CD4-positive, CD25-positive, alpha-beta regulatory T cell (primary cell): ENCODE measurements at regions not wholly inside any gene's neighbourhood (a gene's known extent, or its start where the extent isn't known, plus 50 kb on each side); places are given as distances from the start of the nearest gene placed in this dataset.
A peak's percentile ranks its signal among the peaks of the same experiment; 100 is the strongest.

Experiments used
- ATAC-seq, 2 donors: fragments of 150-1000 bp; cut with Tn5 transposase; one replicate each; pipeline ENCODE4 v1.10.0; 2021; ENCODE audit warnings: low read depth in 2 of 2, moderate number of reproducible peaks in 2 of 2, moderate library complexity in 1 of 2
- DNase-seq, 3 donors: peaks; one replicate each; pipeline versions ENCODE4 v3.0.0 to v3.0.0-alpha.2; 2012 to 2022; ENCODE audit warnings: mixed read lengths in 1 of 3
- H3K27ac ChIP-seq: one replicate; pipeline ENCODE4 v1.7.0; 2013; ENCODE audit warnings: mild to moderate bottlenecking, low read length; ENCODE audit not compliant: insufficient read depth, poor library complexity, severe bottlenecking
- H3K27me3 ChIP-seq: one replicate; pipeline ENCODE4 v1.7.0; 2013; ENCODE audit warnings: low read length; ENCODE audit not compliant: control insufficient read depth, insufficient read depth
- H3K36me3 ChIP-seq: one replicate; pipeline ENCODE4 v1.7.0; 2013; ENCODE audit warnings: mild to moderate bottlenecking, low read length, moderate library complexity; ENCODE audit not compliant: control insufficient read depth, insufficient read depth
- H3K4me1 ChIP-seq: 2 replicates; pipeline ENCODE4 v1.7.0; 2013; ENCODE audit warnings: mild to moderate bottlenecking, low read length; ENCODE audit not compliant: insufficient read depth, control insufficient read depth, poor library complexity, severe bottlenecking
- H3K4me3 ChIP-seq: one replicate; pipeline ENCODE4 v1.7.0; 2013; ENCODE audit warnings: low read depth, mild to moderate bottlenecking, low read length, moderate library complexity
- H3K9me3 ChIP-seq, 2 experiments: 1 replicate in 1 of 2; 2 replicates in 1 of 2; pipeline ENCODE4 v1.7.0; 2013; ENCODE audit warnings: low read length in 2 of 2, mild to moderate bottlenecking in 1 of 2, moderate library complexity in 1 of 2; ENCODE audit not compliant: control insufficient read depth in 2 of 2
- H3K27ac Mint-ChIP-seq, 3 donors: one replicate each; pipeline ENCODE4 v1.8.0; 2020 to 2022; ENCODE audit warnings: mild to moderate bottlenecking in 3 of 3, mixed read lengths in 3 of 3, moderate library complexity in 2 of 3
- H3K27me3 Mint-ChIP-seq: one replicate; pipeline ENCODE4 v1.8.0; 2022; ENCODE audit warnings: mild to moderate bottlenecking, mixed read lengths
- H3K36me3 Mint-ChIP-seq: one replicate; pipeline ENCODE4 v1.8.0; 2020; ENCODE audit warnings: mixed read lengths
- H3K4me1 Mint-ChIP-seq, 4 donors: one replicate each; pipeline ENCODE4 v1.8.0; 2020 to 2022; ENCODE audit warnings: mixed read lengths in 4 of 4, mild to moderate bottlenecking in 1 of 4
- H3K4me3 Mint-ChIP-seq, 4 donors: one replicate each; pipeline ENCODE4 v1.8.0; 2020 to 2022; ENCODE audit warnings: mild to moderate bottlenecking in 4 of 4, mixed read lengths in 4 of 4, moderate library complexity in 3 of 4
- H3K9me3 Mint-ChIP-seq, 7 donors: one replicate each; pipeline ENCODE4 v1.8.0; 2020 to 2022; ENCODE audit warnings: mixed read lengths in 7 of 7, mild to moderate bottlenecking in 3 of 7, moderate library complexity in 2 of 7

DNA sequence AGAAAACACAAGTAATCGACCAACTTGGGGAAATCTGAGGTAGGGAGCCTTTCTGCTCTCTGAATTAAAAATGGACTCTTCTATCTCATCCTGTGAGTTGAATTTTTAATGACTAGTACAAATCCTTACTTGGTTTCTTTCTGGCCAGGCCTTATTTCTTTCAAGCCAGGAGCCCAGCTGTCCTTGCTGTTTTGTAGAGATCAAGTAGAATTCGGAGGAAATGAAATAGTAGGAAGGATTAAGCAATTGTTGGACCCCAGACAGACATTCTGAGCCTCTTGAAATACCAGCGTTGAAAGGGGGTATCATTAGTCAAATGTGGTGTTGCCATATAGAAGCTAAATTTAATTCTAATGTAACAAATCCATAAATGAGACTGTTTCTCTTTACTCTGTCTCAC, 53.7 kb upstream of the SMIM15 start:
- H3K27ac ChIP-seq: no peak overlapping the region
- Mint-ChIP-seq H3K4me1 (no peaks in the 10 kb centered on the region), H3K9me3 (peaks cover 0 to 2% (median 0%) of the 10 kb centered on the region in 7 donors), H3K36me3 (no peaks in the 10 kb centered on the region), H3K27me3 (peaks cover 11% of the 10 kb centered on the region), H3K27ac (no peak overlapping the region), H3K4me3 (no peak overlapping the region)
- no peak overlapping the region for H3K4me3 ChIP-seq
- DNase-seq (no peak), ATAC-seq (no peak)
- no peaks in the 10 kb centered on the region for H3K4me1 ChIP-seq
- no peaks in the 10 kb centered on the region for H3K9me3 ChIP-seq
- no peaks in the 10 kb centered on the region for H3K27me3 ChIP-seq
- H3K36me3 ChIP-seq: no peaks in the 10 kb centered on the region

- Mint-ChIP-seq H3K4me3 (no peak overlapping the region), H3K9me3 (peaks cover 0 to 2% (median 0%) of the 10 kb centered on the region in 7 donors), H3K27ac (no peak overlapping the region), H3K36me3 (no peaks in the 10 kb centered on the region), H3K4me1 (no peaks in the 10 kb centered on the region), H3K27me3 (peaks cover 11% of the 10 kb centered on the region)
- Histone ChIP-seq H3K27me3 (no peaks in the 10 kb centered on the region), H3K27ac (no peak overlapping the region), H3K4me1 (no peaks in the 10 kb centered on the region), H3K36me3 (no peaks in the 10 kb centered on the region), H3K4me3 (no peak overlapping the region), H3K9me3 (no peaks in the 10 kb centered on the region)
- ATAC-seq (no peak), DNase-seq (no peak)
Measured at GRCh38 chr5:61216741-61217140, 54.5 kb upstream of the SMIM15 start.

DNA sequence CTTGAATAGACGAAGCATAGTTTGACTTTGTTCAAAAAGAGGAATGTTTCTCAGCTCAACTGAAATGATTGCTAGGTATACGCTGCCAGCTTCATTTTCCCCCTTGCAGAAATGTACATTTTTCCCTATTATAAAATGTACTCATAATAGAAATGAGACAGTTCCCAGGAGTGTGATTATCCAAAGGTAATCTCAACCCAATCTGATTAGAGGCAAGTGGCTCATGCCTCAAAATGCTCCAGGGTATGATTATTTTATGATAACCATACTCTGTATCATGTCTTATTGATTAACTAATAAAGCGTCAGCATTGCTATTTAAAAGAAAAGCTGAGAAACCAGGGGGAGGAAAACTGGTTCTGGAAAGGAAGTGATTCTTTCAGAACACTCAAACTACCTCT, 54.9 kb upstream of the SMIM15 start:
- Mint-ChIP-seq H3K9me3 (peaks cover 0 to 2% (median 0%) of the 10 kb centered on the region in 7 donors), H3K4me1 (no peaks in the 10 kb centered on the region), H3K27me3 (peaks cover 11% of the 10 kb centered on the region), H3K27ac (no peak overlapping the region), H3K4me3 (no peak overlapping the region), H3K36me3 (no peaks in the 10 kb centered on the region)
- DNase-seq (no peak), ATAC-seq (no peak)
- no peaks in the 10 kb centered on the region for H3K4me1 ChIP-seq
- H3K27me3 ChIP-seq: no peaks in the 10 kb centered on the region
- no peak overlapping the region for H3K27ac ChIP-seq
- no peak overlapping the region for H3K4me3 ChIP-seq
- H3K9me3 ChIP-seq: no peaks in the 10 kb centered on the region
- H3K36me3 ChIP-seq: no peaks in the 10 kb centered on the region

GRCh38 chr5:61228229-61228628, 66.0 kb upstream of the SMIM15 start:
- Histone ChIP-seq H3K9me3 (no peaks in the 10 kb centered on the region), H3K27me3 (no peaks in the 10 kb centered on the region), H3K27ac (no peak overlapping the region), H3K4me3 (no peak overlapping the region), H3K4me1 (no peaks in the 10 kb centered on the region), H3K36me3 (no peaks in the 10 kb centered on the region)
- H3K27ac Mint-ChIP-seq: peak overlapping the region in 1 of 3 donors; percentile 64
- H3K4me3 Mint-ChIP-seq: no peak overlapping the region
- DNase-seq: no peak
- no peaks in the 10 kb centered on the region for H3K36me3 Mint-ChIP-seq
- H3K27me3 Mint-ChIP-seq: no peaks in the 10 kb centered on the region
- H3K9me3 Mint-ChIP-seq: no peaks in the 10 kb centered on the region
- H3K4me1 Mint-ChIP-seq: peaks cover 0 to 4% (median 2%) of the 10 kb centered on the region in 4 donors
- no peak for ATAC-seq

- H3K9me3 ChIP-seq: no peaks in the 10 kb centered on the region
- Mint-ChIP-seq H3K4me1 (peaks cover 0 to 4% (median 2%) of the 10 kb centered on the region in 4 donors), H3K27me3 (no peaks in the 10 kb centered on the region), H3K27ac (no peak overlapping the region), H3K9me3 (no peaks in the 10 kb centered on the region), H3K4me3 (no peak overlapping the region), H3K36me3 (no peaks in the 10 kb centered on the region)
- H3K36me3 ChIP-seq: no peaks in the 10 kb centered on the region
- ATAC-seq: peak in 1 of 2 donors; percentile 20
- H3K27me3 ChIP-seq: no peaks in the 10 kb centered on the region
- no peaks in the 10 kb centered on the region for H3K4me1 ChIP-seq
- no peak overlapping the region for H3K4me3 ChIP-seq
- no peak overlapping the region for H3K27ac ChIP-seq
- DNase-seq: no peak
Measured at GRCh38 chr5:61228691-61229280, 66.5 kb upstream of the SMIM15 start.

DNA sequence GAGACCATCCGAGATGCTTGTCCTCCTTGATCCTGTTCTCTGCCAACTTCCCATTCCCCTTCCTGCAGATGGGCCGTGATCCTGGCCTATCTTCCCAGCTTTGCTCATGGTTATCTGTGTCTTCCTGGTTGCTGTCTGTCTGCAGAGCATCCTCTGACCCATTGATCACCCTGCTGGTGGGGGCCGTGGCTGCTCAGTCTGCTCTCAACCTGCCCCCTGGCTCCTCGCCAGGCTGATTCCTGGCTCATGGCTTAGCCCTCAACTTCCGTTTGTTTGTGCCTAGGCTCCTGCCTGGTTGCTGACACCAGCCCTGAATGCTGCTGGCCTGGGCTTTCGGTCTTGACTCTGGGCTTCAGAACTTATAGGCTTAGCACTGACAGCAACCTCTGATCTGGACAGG, 67.1 kb upstream of the SMIM15 start:
- no peaks in the 10 kb centered on the region for H3K27me3 Mint-ChIP-seq
- no peaks in the 10 kb centered on the region for H3K9me3 Mint-ChIP-seq
- H3K4me3 ChIP-seq: no peak overlapping the region
- no peaks in the 10 kb centered on the region for H3K9me3 ChIP-seq
- H3K27me3 ChIP-seq: no peaks in the 10 kb centered on the region
- H3K27ac ChIP-seq: no peak overlapping the region
- no peak overlapping the region for H3K27ac Mint-ChIP-seq
- H3K4me1 Mint-ChIP-seq: peaks cover 0 to 4% (median 2%) of the 10 kb centered on the region in 4 donors
- DNase-seq (no peak), ATAC-seq (no peak)
- H3K36me3 ChIP-seq: no peaks in the 10 kb centered on the region
- H3K36me3 Mint-ChIP-seq: no peaks in the 10 kb centered on the region
- H3K4me3 Mint-ChIP-seq: no peak overlapping the region
- no peaks in the 10 kb centered on the region for H3K4me1 ChIP-seq

DNA sequence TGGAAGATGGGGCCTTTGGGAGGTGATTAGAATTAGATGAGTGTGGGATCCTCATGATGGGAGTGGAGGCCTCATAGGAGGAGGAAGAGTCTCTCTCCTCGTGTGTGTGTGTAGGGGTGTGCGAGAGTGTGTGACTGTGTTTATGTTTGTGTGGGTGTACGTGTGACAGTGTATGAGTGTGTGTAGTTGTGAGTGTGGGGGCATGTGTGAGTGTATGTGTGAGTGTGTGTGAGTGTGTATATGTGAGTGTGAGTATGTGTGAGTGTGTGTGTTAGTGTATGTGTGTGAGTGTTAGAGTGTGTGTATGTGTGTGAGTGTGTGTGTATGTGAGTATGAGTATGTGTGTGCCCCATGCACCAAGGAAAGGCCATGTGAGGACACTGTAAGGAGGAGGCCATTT, 68.2 kb upstream of the SMIM15 start:
- no peaks in the 10 kb centered on the region for H3K36me3 ChIP-seq
- ATAC-seq (no peak), DNase-seq (no peak)
- no peaks in the 10 kb centered on the region for H3K27me3 ChIP-seq
- Mint-ChIP-seq H3K27me3 (no peaks in the 10 kb centered on the region), H3K27ac (no peak overlapping the region), H3K4me3 (no peak overlapping the region), H3K9me3 (no peaks in the 10 kb centered on the region), H3K36me3 (no peaks in the 10 kb centered on the region), H3K4me1 (peaks cover 0 to 4% (median 2%) of the 10 kb centered on the region in 4 donors)
- H3K4me1 ChIP-seq: no peaks in the 10 kb centered on the region
- H3K4me3 ChIP-seq: no peak overlapping the region
- H3K27ac ChIP-seq: no peak overlapping the region
- no peaks in the 10 kb centered on the region for H3K9me3 ChIP-seq

GRCh38 chr5:61231813-61232212, 69.5 kb upstream of the SMIM15 start:
- DNase-seq: no peak
- no peaks in the 10 kb centered on the region for H3K36me3 ChIP-seq
- H3K4me1 ChIP-seq: no peaks in the 10 kb centered on the region
- H3K27me3 Mint-ChIP-seq: no peaks in the 10 kb centered on the region
- no peak overlapping the region for H3K4me3 ChIP-seq
- peaks cover 0 to 4% (median 2%) of the 10 kb centered on the region in 4 donors for H3K4me1 Mint-ChIP-seq
- no peaks in the 10 kb centered on the region for H3K9me3 Mint-ChIP-seq
- no peaks in the 10 kb centered on the region for H3K27me3 ChIP-seq
- H3K27ac Mint-ChIP-seq: no peak overlapping the region
- no peak overlapping the region for H3K4me3 Mint-ChIP-seq
- H3K27ac ChIP-seq: no peak overlapping the region
- ATAC-seq: no peak
- no peaks in the 10 kb centered on the region for H3K36me3 Mint-ChIP-seq
- no peaks in the 10 kb centered on the region for H3K9me3 ChIP-seq
